NAMALWA (cell line): ENCODE measurements at regions not wholly inside any gene's neighbourhood (a gene's known extent, or its start where the extent isn't known, plus 50 kb on each side); places are given as distances from the start of the nearest gene placed in this dataset.

Experiments used
- DNase-seq: peaks from one replicate; pipeline ENCODE4 v3.0.0-alpha.2; 2015; ENCODE audit warnings: low spot score

DNA sequence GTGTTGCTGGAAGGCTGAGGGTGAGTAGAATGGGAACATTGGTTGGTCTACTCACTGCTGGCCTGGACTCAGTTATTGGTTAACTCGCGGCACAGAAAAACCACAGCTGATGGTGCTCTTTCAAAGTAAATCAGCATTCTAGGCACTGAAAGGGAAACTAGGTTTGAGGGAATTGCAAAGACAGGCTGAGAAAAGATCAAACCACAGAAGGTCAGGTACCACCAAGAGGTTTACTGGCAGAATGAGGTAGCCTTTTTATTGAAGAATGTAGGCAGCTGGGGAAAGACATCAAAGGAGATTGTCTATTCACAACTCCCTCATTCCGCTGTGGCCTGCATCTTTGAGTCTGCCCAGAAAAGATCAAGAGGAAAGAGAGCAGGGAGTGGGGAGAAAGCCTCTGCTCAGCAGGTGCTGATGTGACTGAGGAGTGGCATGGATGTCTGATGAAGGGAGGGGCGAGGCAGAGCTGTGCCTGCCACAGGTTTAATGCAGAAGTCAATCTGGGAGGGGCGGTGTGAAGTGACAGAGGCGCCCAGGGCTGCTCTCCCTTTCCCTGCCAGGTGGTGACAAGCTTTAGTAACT lies 255.5 kb downstream of the MAN2A1 start:
- DNase-seq = no peak

DNA sequence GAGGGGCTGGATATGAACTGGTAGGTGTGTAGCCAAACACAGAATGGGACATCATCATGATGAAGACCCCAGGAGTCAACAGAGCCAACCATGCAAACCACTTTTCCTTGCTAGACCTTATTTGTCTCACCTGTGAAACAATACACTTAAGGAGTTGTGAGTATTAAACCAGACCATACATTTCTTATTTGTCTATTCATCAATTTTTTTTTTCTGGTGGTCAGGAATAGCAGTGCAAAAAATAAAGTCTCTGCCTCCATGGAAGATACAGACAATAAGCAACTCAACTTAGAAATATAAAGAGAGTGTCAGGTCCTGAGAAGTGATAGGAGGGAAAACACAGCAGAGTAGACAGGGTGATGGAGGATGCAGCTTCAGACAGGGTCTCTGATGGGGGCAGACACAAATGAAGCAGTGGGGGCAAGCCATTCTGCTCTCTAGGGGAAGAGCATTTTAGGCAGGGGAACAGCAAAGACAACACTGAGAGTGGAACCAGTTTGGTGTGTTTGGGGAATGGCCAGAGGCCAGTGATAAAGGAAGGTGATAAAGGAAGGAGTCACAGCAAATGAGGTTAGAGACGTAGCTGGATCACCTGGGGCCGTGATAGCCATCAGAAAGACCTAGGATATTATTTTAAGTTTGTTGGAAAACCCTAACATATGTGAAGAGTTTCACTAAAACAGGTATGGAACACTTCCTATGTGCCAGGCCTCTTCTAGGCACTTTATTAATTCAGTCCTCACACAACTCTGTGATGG lies 256.2 kb downstream of the MAN2A1 start:
- DNase-seq = no peak

DNA sequence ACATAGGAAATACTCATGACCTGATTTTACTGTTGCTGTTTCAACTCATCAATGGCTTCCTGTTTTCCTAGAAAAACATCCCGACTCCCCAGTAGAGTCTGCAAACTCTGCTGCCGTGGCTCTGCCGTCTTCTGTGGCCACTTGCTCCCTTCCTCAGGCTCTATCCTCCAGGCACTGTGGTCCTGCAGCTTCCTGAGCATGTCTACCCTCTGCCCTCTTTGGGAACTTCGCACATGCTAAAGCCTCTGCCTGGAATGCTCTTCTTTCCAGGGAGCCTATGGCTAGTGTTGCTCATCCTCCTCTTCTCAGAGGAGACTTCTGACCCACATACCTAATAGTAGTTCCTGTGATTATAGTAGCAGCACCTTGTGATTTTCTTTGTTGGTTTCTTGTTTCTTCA lies 256.9 kb downstream of the MAN2A1 start:
- no peak for DNase-seq

DNA sequence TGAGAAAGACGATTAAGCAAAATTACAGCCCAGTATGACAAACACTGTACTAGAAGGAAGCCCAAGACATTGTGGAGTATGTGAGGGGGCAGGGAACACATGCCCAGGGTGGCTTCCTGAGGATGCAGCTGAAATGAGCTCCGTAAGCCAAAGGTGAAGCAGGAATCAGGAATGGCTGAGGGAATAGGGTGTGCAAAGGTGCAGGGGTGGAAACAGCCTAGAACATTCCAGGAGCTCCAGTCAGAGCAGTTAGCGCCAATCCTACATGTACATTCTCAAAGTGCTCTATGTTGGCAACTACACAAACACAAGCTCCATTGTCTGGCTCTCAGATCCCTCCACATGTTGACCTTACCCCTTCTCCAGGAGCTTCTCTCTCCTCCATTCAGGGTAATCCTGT lies 257.9 kb downstream of the MAN2A1 start:
- no peak for DNase-seq

DNA sequence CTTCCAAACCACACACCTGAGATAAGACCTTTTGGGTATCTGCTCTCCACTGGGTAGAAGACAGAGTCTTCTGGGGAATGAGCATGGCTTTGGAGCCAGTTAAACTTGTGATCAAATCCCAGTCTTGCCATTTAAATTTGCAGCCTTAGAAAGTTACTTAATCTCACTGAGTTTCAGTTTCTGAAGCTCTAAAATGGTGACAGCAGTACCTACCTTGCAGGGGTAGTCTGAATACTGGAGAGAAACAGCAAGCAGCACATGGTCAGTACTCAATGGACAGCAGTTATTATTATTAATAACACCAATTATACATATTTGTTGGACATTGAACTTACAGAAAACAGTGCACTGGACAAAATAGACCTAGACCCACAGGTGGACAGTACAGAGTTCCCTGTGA lies 260.9 kb downstream of the MAN2A1 start:
- no peak for DNase-seq

DNA sequence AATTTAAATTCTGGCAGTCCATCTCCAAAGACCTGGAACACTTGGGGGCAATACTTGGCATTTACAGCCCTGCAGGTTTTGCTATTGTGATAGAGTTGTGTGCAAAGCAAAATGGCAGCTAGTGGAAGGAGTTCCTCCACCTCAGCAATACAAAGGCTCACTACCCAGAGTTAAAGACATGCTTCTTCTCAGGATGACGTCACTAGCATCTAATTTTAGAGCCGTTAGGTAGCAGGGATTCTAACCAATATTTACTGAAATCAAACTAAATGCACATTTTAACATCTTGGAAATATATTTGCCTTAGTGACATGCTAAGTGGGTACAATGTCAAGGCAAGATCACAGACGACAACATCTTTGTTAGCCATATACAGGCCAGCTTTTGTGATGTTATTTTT lies 261.6 kb downstream of the MAN2A1 start:
- no peak for DNase-seq

DNA sequence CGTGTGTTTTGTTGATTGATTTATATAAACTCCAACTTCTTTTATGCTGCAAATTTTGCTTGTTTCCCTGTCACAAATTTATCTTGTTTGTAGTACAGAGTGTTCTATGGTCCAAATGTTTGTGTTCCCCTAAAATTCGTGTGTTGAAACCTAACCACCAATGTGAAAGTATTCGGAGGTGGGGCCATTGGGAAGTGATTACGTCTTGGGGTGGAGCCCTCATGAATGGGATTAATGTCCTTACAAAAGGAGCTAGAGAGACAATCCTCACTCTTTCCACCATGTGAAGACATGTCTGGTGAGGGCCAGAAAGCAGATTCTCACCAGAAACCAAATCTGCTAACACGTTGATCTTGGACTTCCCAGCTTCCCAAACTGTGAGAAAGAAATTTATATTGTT lies 262.0 kb downstream of the MAN2A1 start:
- DNase-seq = no peak

DNA sequence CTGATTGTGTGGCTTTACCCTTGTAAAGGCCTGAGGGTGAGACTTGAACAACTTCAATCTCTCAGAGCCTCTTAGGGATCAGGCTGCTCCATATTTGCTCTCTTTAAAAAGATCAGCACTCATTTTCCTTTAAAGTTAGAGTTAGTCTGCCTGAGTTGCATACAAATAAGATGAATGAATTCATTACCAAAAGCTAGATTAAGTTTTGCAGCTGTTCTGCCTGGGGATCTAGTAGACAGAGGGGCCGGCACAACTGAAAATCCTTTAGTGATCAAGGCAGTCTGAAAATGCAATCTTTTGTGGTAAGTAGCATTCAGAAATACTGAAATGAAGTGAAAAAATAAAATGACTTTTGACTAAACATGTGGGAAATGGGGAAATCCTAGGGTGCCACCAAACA lies 264.0 kb downstream of the MAN2A1 start:
- no peak for DNase-seq

DNA sequence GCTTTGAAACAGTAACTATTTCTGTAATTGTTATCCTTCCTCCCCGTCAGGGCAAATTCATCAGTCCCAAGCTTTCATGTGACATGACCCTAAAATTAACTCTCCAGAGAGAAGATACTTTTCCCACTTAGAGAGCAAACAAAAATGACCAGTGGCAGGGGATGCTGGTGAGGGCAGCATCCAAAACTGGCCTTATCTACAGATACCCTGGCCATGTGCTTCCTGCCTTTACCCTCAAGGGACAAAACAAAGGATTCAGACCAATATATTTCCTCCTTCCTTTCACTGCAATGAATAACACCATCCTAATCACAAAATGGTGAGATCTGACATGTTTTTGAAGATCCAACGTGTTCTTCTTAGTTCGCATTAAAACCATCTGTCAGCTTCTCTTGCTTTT lies 267.2 kb downstream of the MAN2A1 start:
- DNase-seq = no peak

DNA sequence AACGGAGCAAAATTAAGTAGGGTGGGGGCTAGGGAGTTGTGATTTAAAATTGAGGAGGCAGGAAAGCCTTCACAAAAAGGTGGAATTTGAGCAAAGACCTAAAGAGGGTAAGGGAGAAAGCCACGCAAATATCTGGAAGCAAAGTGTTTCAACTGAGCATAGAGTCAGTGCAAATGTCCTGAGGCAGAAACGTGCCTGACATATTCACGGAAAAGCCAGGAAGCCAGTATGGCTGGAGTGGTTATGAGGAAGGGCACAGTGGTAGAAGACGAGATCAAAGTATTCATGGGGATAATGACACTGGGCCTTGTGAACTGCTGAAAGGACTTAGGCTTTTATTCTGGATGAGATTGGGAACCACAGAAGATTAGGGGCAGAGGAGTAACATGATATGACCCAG lies 268.4 kb downstream of the MAN2A1 start:
- no peak for DNase-seq

DNA sequence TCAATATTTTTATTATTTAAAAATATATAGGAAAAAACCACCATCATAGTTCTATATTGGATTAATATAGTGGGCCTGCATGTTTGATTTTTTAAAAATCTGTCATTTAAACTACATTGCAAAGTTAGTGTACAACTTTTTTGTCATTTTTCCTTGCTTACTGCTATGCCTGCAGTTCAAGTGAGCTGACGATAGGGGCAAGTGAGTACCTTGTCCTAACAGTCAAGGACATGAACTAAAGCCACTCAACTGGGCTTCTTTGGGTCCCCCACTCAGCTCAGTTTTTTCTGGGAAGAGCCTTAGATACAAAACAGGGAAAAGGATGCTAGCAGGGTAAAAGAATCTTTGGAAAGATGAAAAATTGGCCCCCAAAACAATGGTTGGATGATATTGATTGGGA lies 269.9 kb downstream of the MAN2A1 start:
- DNase-seq = no peak

DNA sequence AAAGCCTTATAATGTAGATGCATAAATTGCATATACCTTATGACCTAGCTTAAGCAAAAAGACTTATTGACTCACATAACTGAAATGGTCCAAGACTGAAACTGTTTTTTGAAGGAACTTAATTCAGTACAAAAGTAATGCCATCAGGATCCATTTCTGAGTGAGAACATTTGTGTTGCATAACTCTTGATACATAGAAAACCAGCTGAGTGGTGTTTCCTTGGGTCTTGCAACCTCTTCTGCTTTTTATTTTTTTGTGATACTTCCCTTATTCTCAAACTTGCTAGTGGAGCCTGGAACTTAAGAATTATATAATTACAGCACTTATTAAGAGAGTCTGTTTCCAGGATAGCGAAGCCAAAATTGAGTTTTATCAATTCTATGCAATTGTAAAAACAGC lies 272.0 kb downstream of the MAN2A1 start:
- no peak for DNase-seq

DNA sequence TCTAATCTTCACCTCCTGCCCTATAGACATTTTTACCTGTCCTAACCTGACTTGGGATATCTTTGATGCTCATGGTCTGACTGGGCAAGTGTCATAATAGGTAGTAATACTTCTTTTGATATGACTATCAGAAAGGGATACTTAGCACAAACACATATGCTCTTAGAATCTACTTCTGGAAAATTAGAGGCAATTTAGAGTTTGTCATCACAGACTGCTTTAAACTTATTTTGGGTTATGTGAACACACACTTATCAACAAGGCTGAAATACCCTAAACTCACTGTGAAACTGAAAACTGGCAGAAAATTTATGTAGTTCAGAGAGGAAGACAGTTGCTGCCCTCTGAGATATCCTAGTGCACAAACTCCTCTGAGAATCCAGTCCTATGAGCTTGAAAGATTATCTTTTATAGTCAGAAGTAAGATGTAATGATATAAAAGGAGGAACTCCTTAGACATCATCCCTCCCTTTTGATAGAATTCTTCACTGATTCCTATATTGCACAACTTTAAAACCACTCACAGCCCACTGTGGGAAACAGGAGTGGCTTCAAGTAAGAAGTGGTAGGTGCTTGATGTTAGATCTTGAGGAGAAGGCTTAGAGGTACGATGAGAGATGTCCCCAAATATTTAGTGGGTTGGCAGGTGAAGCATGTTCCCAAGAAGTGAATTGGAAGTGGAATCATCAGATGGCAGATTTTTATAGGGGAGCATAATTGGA lies 273.3 kb downstream of the MAN2A1 start:
- DNase-seq = no peak

DNA sequence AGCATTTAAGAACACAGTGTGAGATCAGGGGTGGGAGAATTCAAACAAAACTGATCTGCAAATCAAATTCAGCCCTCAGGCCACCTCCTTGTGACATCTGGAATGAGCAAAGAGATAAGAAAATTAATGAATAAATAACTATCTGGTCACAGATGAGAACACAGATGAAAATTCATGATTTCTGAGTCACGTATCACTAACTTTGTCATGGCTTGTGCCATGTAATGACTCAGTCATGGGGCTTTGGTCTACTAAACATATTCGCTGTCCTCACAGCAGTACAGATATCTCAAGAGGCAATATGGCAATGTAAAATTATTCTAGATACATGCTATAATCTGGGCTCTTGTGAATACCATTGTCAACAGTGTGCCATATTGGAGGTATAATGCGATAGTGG lies 274.4 kb downstream of the MAN2A1 start:
- DNase-seq = no peak

DNA sequence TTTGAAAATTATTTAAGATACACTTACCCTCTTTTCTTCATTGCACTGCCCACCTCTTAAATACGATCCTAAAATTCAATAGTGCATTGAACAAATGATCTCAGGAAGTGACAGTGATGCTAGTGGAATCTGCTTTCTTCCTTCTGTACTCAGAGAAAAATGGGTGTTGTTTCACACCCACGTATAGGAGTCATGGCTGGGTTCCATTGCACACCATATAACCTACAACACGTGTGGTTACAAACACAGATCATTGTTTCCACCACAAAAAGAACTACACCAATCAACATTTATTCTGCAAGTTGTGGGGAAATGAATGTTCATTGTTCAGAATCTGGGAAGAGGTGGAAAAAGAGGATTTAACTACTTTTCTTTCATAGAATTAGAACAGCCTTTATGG lies 275.9 kb downstream of the MAN2A1 start:
- DNase-seq = no peak

DNA sequence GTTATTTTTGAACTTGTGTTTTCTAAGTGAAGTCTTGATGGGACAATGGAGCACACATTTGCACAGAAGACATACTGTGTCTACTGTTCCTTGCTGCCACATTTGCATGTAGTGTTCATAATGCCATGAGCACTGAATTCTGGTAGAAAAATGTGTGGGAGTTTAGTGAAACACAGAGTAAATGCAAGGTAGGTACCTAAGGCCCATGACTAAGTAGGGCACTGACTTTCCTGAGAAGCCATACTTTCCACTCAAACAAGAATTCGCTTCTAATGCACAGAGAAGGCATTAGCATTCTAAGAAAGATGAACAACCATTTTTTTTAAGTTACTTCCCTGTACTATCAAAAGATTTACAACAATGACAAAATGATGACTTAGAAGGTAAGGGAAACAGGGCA lies 282.2 kb downstream of the MAN2A1 start:
- no peak for DNase-seq

DNA sequence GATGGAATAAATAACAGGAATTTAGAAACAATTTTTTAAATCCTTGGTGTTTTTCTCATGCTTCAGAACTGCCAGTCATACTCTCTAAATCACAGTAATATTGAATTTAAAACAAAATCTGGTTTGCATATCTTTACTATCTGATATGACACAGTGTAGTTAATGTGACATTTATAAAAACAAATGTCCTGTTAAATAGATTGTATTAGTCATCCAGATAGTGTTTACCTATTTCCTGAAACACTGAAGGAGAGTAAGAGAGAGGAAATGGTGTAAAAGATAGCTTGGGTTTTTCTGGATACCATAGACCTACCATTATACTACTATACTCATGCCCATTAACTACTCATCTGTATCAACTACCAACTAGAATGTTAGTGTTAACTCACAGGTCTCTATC lies 292.3 kb downstream of the MAN2A1 start:
- DNase-seq = no peak

DNA sequence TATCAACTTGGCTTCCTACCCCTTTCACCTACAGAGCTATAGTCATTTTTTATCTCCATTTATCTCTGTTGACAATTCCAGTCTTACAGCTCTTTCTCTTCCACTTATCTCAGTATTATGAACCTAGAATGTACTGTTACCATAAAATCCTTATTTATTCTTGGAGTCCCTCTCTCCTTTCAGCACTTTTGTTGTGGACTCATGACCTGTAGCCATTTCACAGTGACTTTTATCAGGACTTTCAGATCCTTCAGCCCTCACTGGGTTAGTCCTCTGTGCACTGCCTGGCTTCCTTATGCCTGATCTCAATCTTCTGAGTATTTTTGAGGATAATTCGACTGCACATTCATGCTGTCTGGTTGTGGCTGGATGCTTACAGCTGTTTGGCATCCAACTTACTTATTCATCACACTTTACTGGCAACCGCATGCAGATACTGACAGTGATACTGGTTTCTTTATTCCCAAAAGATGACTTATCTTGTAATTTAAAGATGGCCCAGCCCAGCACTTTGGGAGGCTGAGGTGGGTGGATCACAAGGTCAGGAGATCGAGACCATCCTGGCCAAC lies 293.3 kb downstream of the MAN2A1 start:
- no peak for DNase-seq

DNA sequence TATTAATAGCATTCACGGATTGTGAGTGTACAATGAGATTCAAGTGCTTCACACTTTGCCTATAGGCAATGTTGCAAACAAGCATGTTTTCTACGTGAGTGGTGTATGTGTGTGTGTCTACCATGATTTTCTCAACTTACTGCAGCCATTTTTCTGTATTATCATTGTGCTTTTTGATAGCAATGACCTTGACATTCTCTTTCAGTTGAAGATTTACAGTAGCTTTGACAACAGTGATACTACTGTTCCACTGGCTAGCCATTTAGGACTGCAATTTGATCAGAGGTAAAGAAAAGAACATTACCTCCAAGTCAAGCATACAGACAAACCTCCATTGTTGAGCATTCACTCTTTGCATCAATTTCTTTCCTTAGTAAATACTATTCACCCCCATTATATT lies 297.0 kb downstream of the MAN2A1 start:
- no peak for DNase-seq

DNA sequence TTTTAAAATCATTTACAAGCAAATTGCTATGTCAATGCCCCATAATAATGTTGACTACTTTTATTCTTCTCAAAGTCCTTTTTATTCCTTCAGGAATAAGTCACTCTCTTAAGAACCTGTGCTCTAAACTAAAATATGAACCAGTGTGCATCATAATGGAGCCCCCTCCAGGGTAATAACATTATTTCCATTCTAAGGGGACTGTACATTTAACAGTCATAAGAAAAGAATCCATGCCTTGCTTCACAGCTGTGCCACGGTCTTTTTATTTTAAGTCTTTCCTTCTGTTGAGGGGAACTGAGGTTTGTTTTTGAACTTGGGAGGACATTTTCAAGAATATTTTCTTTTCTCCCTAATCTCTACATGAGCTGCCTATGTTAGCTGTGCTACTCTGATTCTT lies 297.6 kb downstream of the MAN2A1 start:
- no peak for DNase-seq

DNA sequence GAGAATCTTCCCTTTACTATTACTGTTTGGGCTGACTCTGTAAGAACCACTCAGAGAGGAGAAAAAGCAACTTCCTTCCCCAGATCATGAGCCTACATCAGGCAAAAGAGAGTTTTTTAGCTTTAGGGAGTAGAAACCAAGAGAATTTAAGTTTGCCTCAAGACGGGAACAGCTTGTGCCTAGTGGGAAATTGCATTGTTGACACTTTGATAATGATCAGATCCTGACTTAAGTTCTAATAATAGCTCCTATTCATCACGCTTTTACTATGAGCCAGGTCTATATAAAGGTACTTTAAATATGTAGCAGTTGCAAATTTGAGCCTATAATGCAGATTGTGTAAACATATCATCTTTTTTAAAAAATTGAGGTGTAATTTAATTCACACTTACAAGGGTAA lies 298.2 kb downstream of the MAN2A1 start:
- no peak for DNase-seq

DNA sequence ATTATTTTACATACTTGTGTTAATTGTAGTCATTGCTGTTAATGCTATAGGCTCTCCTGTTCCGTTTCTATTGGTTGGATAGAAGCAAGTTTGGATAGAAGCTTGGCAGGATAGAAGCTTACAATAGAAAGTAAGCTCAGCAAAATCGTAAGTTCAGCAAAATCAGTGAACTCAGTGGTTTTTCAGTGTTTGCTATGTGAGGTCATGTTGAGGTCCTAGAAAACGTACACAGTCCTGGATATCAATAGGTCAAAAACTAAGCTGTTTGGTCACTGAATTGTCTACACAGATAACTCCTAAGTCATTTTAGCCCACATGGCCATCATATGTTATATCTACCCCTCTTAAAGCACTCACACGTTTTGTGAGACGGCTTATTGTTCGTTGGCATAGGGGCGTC lies 299.4 kb downstream of the MAN2A1 start:
- DNase-seq = no peak

DNA sequence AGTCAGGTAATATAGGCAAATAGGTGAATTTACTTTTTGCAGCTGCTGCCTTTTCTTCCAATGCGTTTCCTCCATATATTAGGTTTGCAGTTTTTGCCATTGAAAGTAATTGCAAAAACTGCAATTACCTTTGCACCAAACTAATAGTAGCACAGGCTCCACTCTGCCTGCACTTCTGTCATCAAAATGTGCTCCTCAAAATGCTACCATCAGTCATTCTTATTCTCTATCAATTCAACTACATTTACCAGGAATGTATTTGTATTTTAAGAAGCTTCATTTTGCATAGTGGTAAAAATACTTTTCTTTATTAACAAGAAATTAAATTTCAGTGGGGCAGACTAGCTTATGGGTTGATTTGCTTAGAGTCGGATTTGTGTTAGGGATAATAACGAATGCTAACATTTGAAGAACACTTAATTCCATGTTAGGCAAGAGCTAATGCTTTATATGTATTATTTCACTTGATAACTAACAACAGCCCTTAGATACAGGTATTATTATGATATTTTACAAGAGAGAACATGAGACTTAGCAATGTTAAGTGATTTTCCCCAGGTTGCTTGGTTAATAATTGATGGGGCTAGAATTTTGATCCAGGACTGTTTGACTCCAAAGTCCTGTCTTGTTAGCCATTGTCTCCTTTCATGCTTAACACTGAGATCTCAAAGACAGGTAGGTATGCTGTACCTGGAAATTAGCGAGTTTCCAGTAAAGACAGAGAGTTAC lies 300.4 kb downstream of the MAN2A1 start:
- no peak for DNase-seq
